ENCODE measurements at regions not wholly inside any gene's neighbourhood (a gene's known extent, or its start where the extent isn't known, plus 50 kb on each side); places are given as distances from the start of the nearest gene placed in this dataset.

DNA sequence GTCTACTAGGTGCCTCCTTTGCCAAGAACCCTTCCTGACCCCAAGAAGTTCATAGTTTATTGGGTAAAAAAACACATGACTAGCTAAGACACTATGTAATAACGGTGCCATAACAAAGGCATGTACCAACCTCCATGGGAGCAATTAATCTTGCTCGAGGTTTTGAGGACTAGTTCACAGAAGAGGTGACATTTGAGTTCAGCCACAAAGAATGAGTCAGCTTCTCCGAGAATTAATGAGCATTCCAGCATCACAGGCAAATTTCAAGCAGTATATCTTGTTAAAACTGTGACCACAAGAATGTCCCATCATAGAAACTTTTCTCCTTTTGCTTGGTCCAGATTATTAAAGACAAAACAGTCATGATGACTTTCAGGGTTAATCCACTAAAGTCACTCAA is 113.0 kb upstream of the RAP1B start:
- Histone ChIP-seq H4K20me1 (ENCODE audit: low read depth, low read length) (no peaks in the 10 kb centered on the region), H3K27ac (ENCODE audit: low read depth, low read length) (no peak overlapping the region), H3K9me2 (replicated peaks; ENCODE audit: insufficient read depth, low read length) (no peaks in the 10 kb centered on the region), H3K4me3 (ENCODE audit: insufficient read depth, low read length, poor library complexity, severe bottlenecking) (no peak overlapping the region), H3K36me3 (ENCODE audit: low read length) (no peaks in the 10 kb centered on the region), H2AFZ (ENCODE audit: low read depth, low read length, severe bottlenecking) (no peak overlapping the region), H3K9me3 (ENCODE audit: insufficient read depth, low read length) (no peaks in the 10 kb centered on the region), H3K79me2 (ENCODE audit: insufficient read depth, low read length) (no peaks in the 10 kb centered on the region), H3K9ac (ENCODE audit: low read length) (no peak overlapping the region), H3F3A (ENCODE audit: insufficient read depth) (no peaks in the 10 kb centered on the region), H3K27me3 (ENCODE audit: low read length) (no peaks in the 10 kb centered on the region), H3K4me2 (ENCODE audit: low read depth, low read length, poor library complexity, severe bottlenecking) (no peak overlapping the region)
- no peak for TF ChIP-seq EZH2phosphoT487 (conservative IDR thresholded peaks at IDR 0.05; ENCODE audit: low read length)
- TF ChIP-seq, protein P1, sequence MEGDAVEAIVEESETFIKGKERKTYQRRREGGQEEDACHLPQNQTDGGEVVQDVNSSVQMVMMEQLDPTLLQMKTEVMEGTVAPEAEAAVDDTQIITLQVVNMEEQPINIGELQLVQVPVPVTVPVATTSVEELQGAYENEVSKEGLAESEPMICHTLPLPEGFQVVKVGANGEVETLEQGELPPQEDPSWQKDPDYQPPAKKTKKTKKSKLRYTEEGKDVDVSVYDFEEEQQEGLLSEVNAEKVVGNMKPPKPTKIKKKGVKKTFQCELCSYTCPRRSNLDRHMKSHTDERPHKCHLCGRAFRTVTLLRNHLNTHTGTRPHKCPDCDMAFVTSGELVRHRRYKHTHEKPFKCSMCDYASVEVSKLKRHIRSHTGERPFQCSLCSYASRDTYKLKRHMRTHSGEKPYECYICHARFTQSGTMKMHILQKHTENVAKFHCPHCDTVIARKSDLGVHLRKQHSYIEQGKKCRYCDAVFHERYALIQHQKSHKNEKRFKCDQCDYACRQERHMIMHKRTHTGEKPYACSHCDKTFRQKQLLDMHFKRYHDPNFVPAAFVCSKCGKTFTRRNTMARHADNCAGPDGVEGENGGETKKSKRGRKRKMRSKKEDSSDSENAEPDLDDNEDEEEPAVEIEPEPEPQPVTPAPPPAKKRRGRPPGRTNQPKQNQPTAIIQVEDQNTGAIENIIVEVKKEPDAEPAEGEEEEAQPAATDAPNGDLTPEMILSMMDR (IDR thresholded peaks at IDR 0.05; ENCODE audit: insufficient read depth, low read length, poor library complexity, severe bottlenecking): no peak

DNA sequence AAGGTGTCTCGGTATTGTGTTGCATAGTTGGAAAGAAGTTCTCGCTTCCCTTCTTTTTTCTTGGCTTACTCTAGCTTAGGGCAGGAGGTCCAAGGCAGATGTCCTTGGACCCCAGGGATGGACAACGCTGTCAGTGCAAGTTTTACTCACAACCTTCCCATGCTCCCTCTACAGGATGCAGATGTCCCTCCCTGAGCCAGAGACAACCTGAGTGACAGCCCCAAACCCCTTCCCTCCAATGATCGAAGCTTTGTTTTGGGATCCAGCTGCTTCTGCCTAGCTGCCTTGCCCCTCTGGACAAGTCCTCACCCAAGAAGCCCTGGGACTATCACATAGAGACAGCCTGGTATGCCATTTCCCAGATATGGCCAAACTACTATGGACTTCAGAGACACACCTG is 112.0 kb upstream of the RAP1B start:
- TF ChIP-seq EZH2phosphoT487 (conservative IDR thresholded peaks at IDR 0.05; ENCODE audit: low read length): no peak
- TF ChIP-seq, protein P1 (IDR thresholded peaks at IDR 0.05; ENCODE audit: insufficient read depth, low read length, poor library complexity, severe bottlenecking): no peak
- Histone ChIP-seq H3K9ac (ENCODE audit: low read length) (no peak overlapping the region), H3K9me3 (ENCODE audit: insufficient read depth, low read length) (no peaks in the 10 kb centered on the region), H3K9me2 (replicated peaks; ENCODE audit: insufficient read depth, low read length) (no peaks in the 10 kb centered on the region), H4K20me1 (ENCODE audit: low read depth, low read length) (no peaks in the 10 kb centered on the region), H2AFZ (ENCODE audit: low read depth, low read length, severe bottlenecking) (no peak overlapping the region), H3K36me3 (ENCODE audit: low read length) (no peaks in the 10 kb centered on the region), H3K27ac (ENCODE audit: low read depth, low read length) (no peak overlapping the region), H3K4me2 (ENCODE audit: low read depth, low read length, poor library complexity, severe bottlenecking) (no peak overlapping the region), H3K27me3 (ENCODE audit: low read length) (no peaks in the 10 kb centered on the region), H3K79me2 (ENCODE audit: insufficient read depth, low read length) (no peaks in the 10 kb centered on the region), H3K4me3 (ENCODE audit: insufficient read depth, low read length, poor library complexity, severe bottlenecking) (no peak overlapping the region), H3F3A (ENCODE audit: insufficient read depth) (no peaks in the 10 kb centered on the region)

DNA sequence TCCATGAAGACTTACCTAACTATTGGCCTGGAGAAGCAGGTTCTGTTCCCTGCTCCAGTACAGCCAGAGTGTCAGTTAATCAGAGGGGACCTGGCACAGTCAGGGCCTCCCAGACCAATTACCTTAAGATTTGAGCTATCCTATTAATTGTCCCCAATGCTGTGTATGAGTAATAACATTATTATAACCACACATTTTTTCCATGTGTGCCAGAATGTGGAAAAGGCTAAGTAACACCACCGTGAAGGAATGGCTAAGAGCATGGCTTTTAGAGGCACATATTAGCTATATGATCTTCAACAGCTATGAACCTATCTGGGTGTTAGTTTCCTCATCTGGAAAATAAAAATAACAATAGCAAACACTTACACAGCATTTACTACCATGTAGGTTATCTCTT is 111.1 kb upstream of the RAP1B start:
- Histone ChIP-seq H3K79me2 (ENCODE audit: insufficient read depth, low read length) (no peaks in the 10 kb centered on the region), H3K4me3 (ENCODE audit: insufficient read depth, low read length, poor library complexity, severe bottlenecking) (no peak overlapping the region), H3K9me2 (replicated peaks; ENCODE audit: insufficient read depth, low read length) (no peaks in the 10 kb centered on the region), H3K9me3 (ENCODE audit: insufficient read depth, low read length) (no peaks in the 10 kb centered on the region), H3K9ac (ENCODE audit: low read length) (no peak overlapping the region), H3K36me3 (ENCODE audit: low read length) (no peaks in the 10 kb centered on the region), H2AFZ (ENCODE audit: low read depth, low read length, severe bottlenecking) (no peak overlapping the region), H3F3A (ENCODE audit: insufficient read depth) (no peaks in the 10 kb centered on the region), H4K20me1 (ENCODE audit: low read depth, low read length) (no peaks in the 10 kb centered on the region), H3K27ac (ENCODE audit: low read depth, low read length) (no peak overlapping the region), H3K4me2 (ENCODE audit: low read depth, low read length, poor library complexity, severe bottlenecking) (no peak overlapping the region), H3K27me3 (ENCODE audit: low read length) (no peaks in the 10 kb centered on the region)
- TF ChIP-seq, protein P1 (IDR thresholded peaks at IDR 0.05; ENCODE audit: insufficient read depth, low read length, poor library complexity, severe bottlenecking): no peak
- no peak for TF ChIP-seq EZH2phosphoT487 (conservative IDR thresholded peaks at IDR 0.05; ENCODE audit: low read length)

DNA sequence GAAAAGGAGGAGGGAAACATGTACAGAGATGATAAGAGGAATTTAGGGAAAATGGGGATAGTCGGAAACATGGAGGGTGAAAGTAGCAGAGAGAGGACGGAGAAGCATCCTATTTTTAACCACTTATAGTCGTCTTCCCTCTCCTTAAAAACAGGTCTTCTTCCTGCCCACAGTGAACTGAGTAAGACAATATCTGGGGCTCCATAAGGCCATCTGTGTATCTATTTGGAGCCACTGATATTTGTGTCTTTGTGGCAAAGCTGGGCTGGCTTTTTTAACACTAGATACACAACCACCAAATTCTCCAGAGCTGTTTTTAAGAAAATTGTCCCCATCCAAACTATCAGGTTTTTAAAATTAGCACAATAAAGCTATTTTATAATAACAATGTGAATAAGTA is 109.5 kb upstream of the RAP1B start:
- Histone ChIP-seq H3F3A (ENCODE audit: insufficient read depth) (no peaks in the 10 kb centered on the region), H3K4me3 (ENCODE audit: insufficient read depth, low read length, poor library complexity, severe bottlenecking) (no peak overlapping the region), H4K20me1 (ENCODE audit: low read depth, low read length) (no peaks in the 10 kb centered on the region), H2AFZ (ENCODE audit: low read depth, low read length, severe bottlenecking) (no peak overlapping the region), H3K27me3 (ENCODE audit: low read length) (no peaks in the 10 kb centered on the region), H3K9me3 (ENCODE audit: insufficient read depth, low read length) (no peaks in the 10 kb centered on the region), H3K9ac (ENCODE audit: low read length) (no peak overlapping the region), H3K4me2 (ENCODE audit: low read depth, low read length, poor library complexity, severe bottlenecking) (no peak overlapping the region), H3K27ac (ENCODE audit: low read depth, low read length) (no peak overlapping the region), H3K36me3 (ENCODE audit: low read length) (no peaks in the 10 kb centered on the region), H3K79me2 (ENCODE audit: insufficient read depth, low read length) (no peaks in the 10 kb centered on the region), H3K9me2 (replicated peaks; ENCODE audit: insufficient read depth, low read length) (no peaks in the 10 kb centered on the region)
- TF ChIP-seq, protein P1 (IDR thresholded peaks at IDR 0.05; ENCODE audit: insufficient read depth, low read length, poor library complexity, severe bottlenecking): no peak
- no peak for TF ChIP-seq EZH2phosphoT487 (conservative IDR thresholded peaks at IDR 0.05; ENCODE audit: low read length)
